ENCODE measurements at regions not wholly inside any gene's neighbourhood (a gene's known extent, or its start where the extent isn't known, plus 50 kb on each side); places are given as distances from the start of the nearest gene placed in this dataset.

- no peak for TF ChIP-seq EZH2 (IDR thresholded peaks at IDR 0.05; ENCODE audit: borderline replicate concordance, low read depth, low read length, poor library complexity, severe bottlenecking)
- no peak for TF ChIP-seq CTCF (conservative IDR thresholded peaks at IDR 0.05; ENCODE audit: low read depth, low read length)
- no peak overlapping the region for H3K27ac ChIP-seq (ENCODE audit: low read depth, low read length, poor library complexity, severe bottlenecking)
- H3K36me3 ChIP-seq (ENCODE audit: insufficient read depth, low read length, poor library complexity, severe bottlenecking): no peaks in the 10 kb centered on the region
- no TSS peak for BruUV-seq (replicated peaks)
- CTCF ChIA-PET: no interaction called here
- H3K27me3 ChIP-seq (replicated peaks; ENCODE audit: insufficient read depth, low read depth, low read length, poor library complexity): no peaks in the 10 kb centered on the region
- DNase-seq (ENCODE audit: low spot score): no peak
- no peaks in the 10 kb centered on the region for H3K4me1 ChIP-seq (ENCODE audit: insufficient read depth, low read length, poor library complexity, severe bottlenecking)
- POLR2A ChIA-PET (ENCODE audit: low non-redundant PET): no interaction called here
- intact Hi-C loops (cut with micrococcal nuclease; ENCODE audit: unreplicated experiment): no loop called here
- H3K9me3 ChIP-seq (ENCODE audit: low read depth, low read length, poor library complexity, severe bottlenecking): no peaks in the 10 kb centered on the region
- no peak overlapping the region for H3K4me3 ChIP-seq (ENCODE audit: low read depth, low read length, poor library complexity, severe bottlenecking)
These were observed 280.2 kb upstream of the C2CD4B start for GRCh38 chr15:62445244-62445643.

- CTCF ChIA-PET: no interaction called here
- Histone ChIP-seq H3K4me1 (ENCODE audit: insufficient read depth, low read length, poor library complexity, severe bottlenecking) (peaks cover 5% of the 10 kb centered on the region), H3K4me3 (ENCODE audit: low read depth, low read length, poor library complexity, severe bottlenecking) (no peak overlapping the region), H3K36me3 (ENCODE audit: insufficient read depth, low read length, poor library complexity, severe bottlenecking) (no peaks in the 10 kb centered on the region), H3K27me3 (replicated peaks; ENCODE audit: insufficient read depth, low read depth, low read length, poor library complexity) (no peaks in the 10 kb centered on the region), H3K9me3 (ENCODE audit: low read depth, low read length, poor library complexity, severe bottlenecking) (no peaks in the 10 kb centered on the region), H3K27ac (ENCODE audit: low read depth, low read length, poor library complexity, severe bottlenecking) (no peak overlapping the region)
- POLR2A ChIA-PET (ENCODE audit: low non-redundant PET): no interaction called here
- TF ChIP-seq EZH2 (IDR thresholded peaks at IDR 0.05; ENCODE audit: borderline replicate concordance, low read depth, low read length, poor library complexity, severe bottlenecking): no peak
- no peak for TF ChIP-seq CTCF (conservative IDR thresholded peaks at IDR 0.05; ENCODE audit: low read depth, low read length)
- intact Hi-C loops (cut with micrococcal nuclease; ENCODE audit: unreplicated experiment): no loop called here
- BruUV-seq (replicated peaks): no TSS peak
- no peak for DNase-seq (ENCODE audit: low spot score)
These were observed 281.9 kb upstream of the C2CD4B start for GRCh38 chr15:62446984-62447383.

GRCh38 chr15:62447742-62448141 lies 282.7 kb upstream of the C2CD4B start:
- Histone ChIP-seq H3K36me3 (ENCODE audit: insufficient read depth, low read length, poor library complexity, severe bottlenecking) (no peaks in the 10 kb centered on the region), H3K27me3 (replicated peaks; ENCODE audit: insufficient read depth, low read depth, low read length, poor library complexity) (no peaks in the 10 kb centered on the region), H3K27ac (ENCODE audit: low read depth, low read length, poor library complexity, severe bottlenecking) (no peak overlapping the region), H3K4me3 (ENCODE audit: low read depth, low read length, poor library complexity, severe bottlenecking) (no peak overlapping the region), H3K4me1 (ENCODE audit: insufficient read depth, low read length, poor library complexity, severe bottlenecking) (peaks cover 13% of the 10 kb centered on the region), H3K9me3 (ENCODE audit: low read depth, low read length, poor library complexity, severe bottlenecking) (no peaks in the 10 kb centered on the region)
- ChIA-PET CTCF (no interaction called here), POLR2A (ENCODE audit: low non-redundant PET) (no interaction called here)
- BruUV-seq (replicated peaks): no TSS peak
- intact Hi-C loops (cut with micrococcal nuclease; ENCODE audit: unreplicated experiment): no loop called here
- no peak for DNase-seq (ENCODE audit: low spot score)
- no peak for TF ChIP-seq EZH2 (IDR thresholded peaks at IDR 0.05; ENCODE audit: borderline replicate concordance, low read depth, low read length, poor library complexity, severe bottlenecking)
- no peak for TF ChIP-seq CTCF (conservative IDR thresholded peaks at IDR 0.05; ENCODE audit: low read depth, low read length)

All from A673 (cell line).